GM19395 (cell line): ENCODE measurements at regions not wholly inside any gene's neighbourhood (a gene's known extent, or its start where the extent isn't known, plus 50 kb on each side); places are given as distances from the start of the nearest gene placed in this dataset.
"Not testable (repeated sequence)": the region's sequence is repeated elsewhere in the genome, so short reads cannot be mapped to it uniquely, and the experiment has no call there.

Source experiments
- ATAC-seq: cut with Tn5 transposase; IDR thresholded peaks from one replicate; pipeline ENCODE4 v1.9.1; 2021; ENCODE audit warnings: mild to moderate bottlenecking, moderate library complexity; ENCODE audit not compliant: unreplicated experiment

GRCh38 chr6:74070711-74071110 is 374.7 kb downstream of the CD109 start:
- no peak for ATAC-seq

- no peak for ATAC-seq
Observed at GRCh38 chr6:74070091-74070490, 374.1 kb downstream of the CD109 start.

- no peak for ATAC-seq
Observed at GRCh38 chr6:74069089-74069581, 373.1 kb downstream of the CD109 start.

GRCh38 chr6:74066168-74066871 is 370.3 kb downstream of the CD109 start:
- no peak for ATAC-seq

GRCh38 chr6:74065705-74066104 is 369.7 kb downstream of the CD109 start:
- ATAC-seq, result no peak

- no peak for ATAC-seq
Observed at GRCh38 chr6:74063391-74063790, 367.4 kb downstream of the CD109 start.

- ATAC-seq, result no peak
Observed at GRCh38 chr6:74061201-74061600, 365.2 kb downstream of the CD109 start.

- ATAC-seq, result no peak
Observed at GRCh38 chr6:74060354-74060753, 364.4 kb downstream of the CD109 start.

- ATAC-seq, result no peak
Observed at GRCh38 chr6:74058606-74059005, 362.6 kb downstream of the CD109 start.

- ATAC-seq, result no peak
Observed at GRCh38 chr6:74057326-74057725, 361.3 kb downstream of the CD109 start.

GRCh38 chr6:74054190-74054589 is 358.2 kb downstream of the CD109 start:
- no peak for ATAC-seq

- ATAC-seq, result no peak
Observed at GRCh38 chr6:74050921-74051320, 354.9 kb downstream of the CD109 start.

- no peak for ATAC-seq
Observed at GRCh38 chr6:74048387-74048786, 352.4 kb downstream of the CD109 start.

- ATAC-seq, result no peak
Observed at GRCh38 chr6:74044417-74045096, 348.6 kb downstream of the CD109 start.

- ATAC-seq, result no peak
Observed at GRCh38 chr6:74041420-74041819, 345.4 kb downstream of the CD109 start.

- ATAC-seq, result no peak
Observed at GRCh38 chr6:74018825-74019224, 322.8 kb downstream of the CD109 start.

GRCh38 chr6:74015427-74015826 is 319.4 kb downstream of the CD109 start:
- ATAC-seq, result no peak

- ATAC-seq, result no peak
Observed at GRCh38 chr6:74000666-74001490, 304.9 kb downstream of the CD109 start.

GRCh38 chr6:73990609-73991238 is 294.7 kb downstream of the CD109 start:
- not testable (repeated sequence) for ATAC-seq

- no peak for ATAC-seq
Observed at GRCh38 chr6:73989428-73989827, 293.4 kb downstream of the CD109 start.

GRCh38 chr6:73985891-73986290 is 289.9 kb downstream of the CD109 start:
- no peak for ATAC-seq
